HepG2 (cell line): ENCODE measurements at regions not wholly inside any gene's neighbourhood (a gene's known extent, or its start where the extent isn't known, plus 50 kb on each side); places are given as distances from the start of the nearest gene placed in this dataset.

Source experiments
- ATAC-seq: fragments of 200-7000 bp; cut with Tn5 transposase; 3 replicates; pipeline ENCODE4 v1.9.1; 2020; ENCODE audit warnings: mild to moderate bottlenecking, moderate library complexity
- BruUV-seq: library from RNA; stranded (reverse); fragments of 400-500 nt; replicated peaks from 2 replicates; lab custom pipeline; 2021; lab: Mats Ljungman, UMichigan
- CTCF ChIA-PET: fragments of 300-600 bp; formaldehyde crosslinking; extraction: SDS; loops from one replicate; lab custom pipeline; 2021; ENCODE audit warnings: low total read pairs, inconsistent platforms, low intra/inter-chr PET ratio; lab: Yijun Ruan, JAX
- POLR2A ChIA-PET: fragments of 350-600 bp; sonication (Branson Sonifier 250); formaldehyde crosslinking; loops from one replicate; lab custom pipeline; 2020; ENCODE audit warnings: antibody characterized with exemption, inconsistent platforms; lab: Yijun Ruan, JAX
- DNase-seq: peaks from one replicate; pipeline ENCODE4 v3.0.0-alpha.2; 2015; ENCODE audit warnings: low spot score
- FAIRE-seq: peaks from 3 replicates; lab custom pipeline; 2011; peaks lifted over from hg19 to GRCh38; lab: Jason Lieb, UNC
- H2AFZ ChIP-seq: one replicate; pipeline ENCODE4 v1.6.1; 2011; ENCODE audit warnings: low read length, inconsistent platforms
- H3K27ac ChIP-seq: fragments of 300-600 bp; 3 replicates; pipeline ENCODE4 v1.8.0; 2011; ENCODE audit warnings: mixed run types, mild to moderate bottlenecking, mixed read lengths, low read length, inconsistent platforms; ENCODE audit not compliant: insufficient read depth; ENCODE audit errors: extremely low read length
- H3K27me3 ChIP-seq, 2 experiments: fragments of 200-600 bp in 1 of 2; 2 replicates in 1 of 2; 3 replicates in 1 of 2; pipeline versions ENCODE4 v1.6.0 to v1.8.0; 2011; ENCODE audit warnings: low read length in 2 of 2, mild to moderate bottlenecking in 2 of 2, moderate library complexity in 2 of 2, inconsistent platforms in 1 of 2; ENCODE audit not compliant: insufficient read depth in 2 of 2, control insufficient read depth in 1 of 2
- H3K36me3 ChIP-seq, 2 experiments: fragments of 200-600 bp in 1 of 2; replicated peaks in 1 of 2; 2 replicates in 1 of 2; 3 replicates in 1 of 2; pipeline versions ENCODE4 v1.5.1 to v1.8.0; 2011; ENCODE audit warnings: low read length in 2 of 2, inconsistent platforms in 1 of 2; ENCODE audit not compliant: insufficient read depth in 2 of 2, control insufficient read depth in 1 of 2
- H3K4me1 ChIP-seq: 2 replicates; pipeline ENCODE4 v1.5.1; 2012; ENCODE audit warnings: low read length, inconsistent platforms; ENCODE audit not compliant: insufficient read depth
- H3K4me2 ChIP-seq: 2 replicates; pipeline ENCODE4 v1.6.0; 2011; ENCODE audit warnings: low read depth, low read length, inconsistent platforms
- H3K4me3 ChIP-seq, 3 experiments: fragments of 200-600 bp in 1 of 3; sonication (generic), shearing (Covaris generic) in 1 of 3; replicated peaks in 1 of 3; 2 replicates each; pipeline ENCODE4 v1.5.1; 2011 to 2016; ENCODE audit warnings: low read length in 3 of 3, inconsistent platforms in 2 of 3, low read depth in 2 of 3, mild to moderate bottlenecking in 2 of 3, control low read depth in 1 of 3, mixed read lengths in 1 of 3; ENCODE audit not compliant: insufficient read depth in 1 of 3
- H3K79me2 ChIP-seq: one replicate; pipeline ENCODE4 v1.6.1; 2011; ENCODE audit warnings: low read length, inconsistent platforms; ENCODE audit not compliant: insufficient read depth
- H3K9ac ChIP-seq: 2 replicates; pipeline ENCODE4 v1.6.0; 2011; ENCODE audit warnings: mild to moderate bottlenecking, low read depth, low read length, inconsistent platforms; ENCODE audit not compliant: insufficient read depth
- H3K9me3 ChIP-seq: 2 replicates; pipeline ENCODE4 v1.5.1; 2012; ENCODE audit warnings: mild to moderate bottlenecking, low read length
- H4K20me1 ChIP-seq: 2 replicates; pipeline ENCODE4 v1.6.0; 2011; ENCODE audit warnings: inconsistent platforms, mild to moderate bottlenecking, low read length, moderate library complexity; ENCODE audit not compliant: insufficient read depth
- GMEB1 ChIP-seq: sonication (generic); formaldehyde crosslinking; IDR thresholded peaks from 2 replicates; pipeline ENCODE4 v1.5.1; 2020; ENCODE audit warnings: missing genetic modification reagents, mild to moderate bottlenecking, borderline replicate concordance
- RELA ChIP-seq: sonication (generic); formaldehyde crosslinking; IDR thresholded peaks from 2 replicates; pipeline ENCODE4 v1.4.0; 2020; ENCODE audit warnings: missing genetic modification reagents
- SRF ChIP-seq: IDR thresholded peaks from 2 replicates; pipeline ENCODE4 v1.6.1; 2011; ENCODE audit warnings: mild to moderate bottlenecking, low read depth, low read length, moderate library complexity
- TCF7L2 ChIP-seq: IDR thresholded peaks from 2 replicates; pipeline ENCODE4 v1.6.1; 2011; ENCODE audit warnings: mild to moderate bottlenecking, low read depth, low read length, moderate library complexity
- TEAD3 ChIP-seq: optimal IDR thresholded peaks from 2 replicates; pipeline ENCODE3; 2016; ENCODE audit warnings: borderline replicate concordance
- ZNF460 ChIP-seq: sonication (generic); formaldehyde crosslinking; IDR thresholded peaks from 2 replicates; pipeline ENCODE4 v1.5.1; 2020; ENCODE audit warnings: missing genetic modification reagents, mild to moderate bottlenecking, borderline replicate concordance
- ZNF577 ChIP-seq: sonication (generic); formaldehyde crosslinking; IDR thresholded peaks from 2 replicates; pipeline ENCODE4 v1.4.0; 2020; ENCODE audit warnings: mild to moderate bottlenecking, low read depth, missing genetic modification reagents, borderline replicate concordance
- ZNF770 ChIP-seq: sonication (generic); formaldehyde crosslinking; IDR thresholded peaks from 2 replicates; pipeline ENCODE4 v1.5.0; 2020; ENCODE audit warnings: mild to moderate bottlenecking, missing genetic modification reagents
- WGBS: methylation state at CpG from one replicate; pipeline ENCODE4 v1.1.6; 2017; ENCODE audit warnings: low lambda C conversion rate; 5-methylcytosine and 5-hydroxymethylcytosine counted together
- in situ Hi-C: cut with HindIII; loops from 2 replicates; pipeline ENCODE4 v1.10.0; 2017; ENCODE audit warnings: low pct_unique_long_range_greater_than_20kb; ENCODE audit not compliant: extremely low pct_ligation_motif_present
- intact Hi-C: fragments of 100-400 bp; cut with micrococcal nuclease; formaldehyde crosslinking; loops from one replicate; pipeline ENCODE4 v1.10.0; 2022; ENCODE audit not compliant: unreplicated experiment

- TF ChIP-seq ZNF770 (CRISPR knock-in tag) = no peak
- peak; percentile 65 for TF ChIP-seq TEAD3
Measured at GRCh38 chr2:167706800-167707199, 540.6 kb downstream of the STK39 start (continued).

- FAIRE-seq = no peak
- no peak for TF ChIP-seq RELA (CRISPR knock-in tag)
- TF ChIP-seq GMEB1 (CRISPR knock-in tag) = no peak
- TF ChIP-seq ZNF460 (CRISPR knock-in tag) = no peak
- TF ChIP-seq TCF7L2 = no peak
- no peak for TF ChIP-seq ZNF577 (CRISPR knock-in tag)
- TF ChIP-seq SRF = no peak
- TF ChIP-seq, all 625 proteins: peak for 0
- no peak for DNase-seq
- ChIA-PET POLR2A (no interaction called here), CTCF (no interaction called here)
- Histone ChIP-seq H3K9me3 (no peaks in the 10 kb centered on the region), H3K36me3 (no peaks in the 10 kb centered on the region), H3K27ac (no peak overlapping the region), H3K9ac (no peak overlapping the region), H3K4me2 (no peak overlapping the region), H2AFZ (no peak overlapping the region), H3K4me3 (no peak overlapping the region), H3K4me1 (peaks cover 5% of the 10 kb centered on the region; the same call in 1 of the 2 replicates), H3K79me2 (no peaks in the 10 kb centered on the region), H3K27me3 (peaks cover 0 to 6% of the 10 kb centered on the region in 2 experiments; a peak in 1 of 5 replicates), H4K20me1 (no peaks in the 10 kb centered on the region)
- no TSS peak for BruUV-seq
- no peak for ATAC-seq
- intact Hi-C loops = no loop called here
- WGBS = 34% methylated on average over 3 of the region's 3 CpGs
- in situ Hi-C loops = no loop called here
Measured at GRCh38 chr2:167703441-167703840, 544.0 kb downstream of the STK39 start.
